ENCODE measurements at regions not wholly inside any gene's neighbourhood (a gene's known extent, or its start where the extent isn't known, plus 50 kb on each side); places are given as distances from the start of the nearest gene placed in this dataset.

DNA sequence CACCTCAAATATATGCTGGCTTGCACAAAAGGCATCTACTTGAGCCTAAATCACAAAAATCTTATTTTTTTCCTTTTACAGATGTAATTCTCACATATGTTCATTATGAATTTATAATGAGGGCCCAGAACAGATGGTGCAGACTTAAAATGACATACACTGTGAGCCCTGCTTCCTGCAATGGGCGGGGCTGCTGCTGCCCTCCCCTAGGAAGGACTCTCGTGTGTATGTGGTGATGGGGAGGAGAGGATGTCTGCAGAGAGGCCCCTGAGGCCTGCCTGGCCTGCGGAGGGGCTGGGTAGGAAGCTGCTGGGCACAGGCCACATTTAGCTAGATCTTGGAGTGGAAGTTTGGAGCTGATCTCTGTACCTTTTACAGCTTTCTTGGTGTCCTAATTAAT, 233.4 kb upstream of the KIRREL3 start:
- TF ChIP-seq POLR2A (IDR thresholded peaks at IDR 0.05; ENCODE audit: low read depth, low read length), result no peak
- TF ChIP-seq TAF1 (IDR thresholded peaks at IDR 0.05; ENCODE audit: low read depth, low read length), result no peak
- no peak for TF ChIP-seq POLR2AphosphoS5 (IDR thresholded peaks at IDR 0.05; ENCODE audit: low read depth, low read length)
- TF ChIP-seq SPI1 (IDR thresholded peaks at IDR 0.05; ENCODE audit: low read depth, low read length), result no peak

Measured in GM12891 (cell line).